GM12892 (cell line): ENCODE measurements at regions not wholly inside any gene's neighbourhood (a gene's known extent, or its start where the extent isn't known, plus 50 kb on each side); places are given as distances from the start of the nearest gene placed in this dataset.

ENCODE experiments used
- POLR2A ChIP-seq: IDR thresholded peaks from 2 replicates; pipeline ENCODE4 v1.6.1; 2011; ENCODE audit warnings: low read depth, low read length, control low read depth
- POLR2AphosphoS5 ChIP-seq: IDR thresholded peaks from 2 replicates; pipeline ENCODE4 v1.6.1; 2011; ENCODE audit warnings: low read depth, low read length, control low read depth
- TAF1 ChIP-seq: IDR thresholded peaks from 2 replicates; pipeline ENCODE4 v1.6.1; 2011; ENCODE audit warnings: low read depth, mild to moderate bottlenecking, control low read depth, low read length, borderline replicate concordance

DNA sequence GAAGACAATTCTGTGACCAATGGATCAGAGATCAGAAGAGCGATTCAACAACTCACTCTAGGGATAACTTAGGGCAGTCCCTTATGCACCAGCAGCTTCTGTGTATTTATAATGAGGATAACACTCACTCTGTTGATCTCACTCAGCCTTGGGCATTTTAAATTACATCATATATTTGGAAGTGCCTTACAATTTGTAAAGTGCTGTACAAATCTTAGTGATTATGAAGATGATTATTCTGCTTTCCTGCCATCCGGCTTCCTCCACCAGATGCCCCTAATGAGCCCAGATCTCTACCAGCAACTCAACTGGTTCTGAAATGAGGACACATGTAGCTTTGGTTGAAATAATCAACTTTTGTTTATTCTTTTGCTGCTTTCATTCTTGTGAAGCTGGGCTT, 105.3 kb downstream of the PCSK1 start:
- TF ChIP-seq POLR2AphosphoS5 = no peak
- no peak for TF ChIP-seq POLR2A
- no peak for TF ChIP-seq TAF1
